GM12872 (cell line): ENCODE measurements at regions not wholly inside any gene's neighbourhood (a gene's known extent, or its start where the extent isn't known, plus 50 kb on each side); places are given as distances from the start of the nearest gene placed in this dataset.

ENCODE experiments used
- TF ChIP-seq, protein P1 (sequence below): IDR thresholded peaks from 3 replicates; pipeline ENCODE4 v1.5.1; 2011; ENCODE audit warnings: low read depth, mild to moderate bottlenecking, low read length, moderate library complexity; ENCODE audit not compliant: insufficient read depth

DNA sequence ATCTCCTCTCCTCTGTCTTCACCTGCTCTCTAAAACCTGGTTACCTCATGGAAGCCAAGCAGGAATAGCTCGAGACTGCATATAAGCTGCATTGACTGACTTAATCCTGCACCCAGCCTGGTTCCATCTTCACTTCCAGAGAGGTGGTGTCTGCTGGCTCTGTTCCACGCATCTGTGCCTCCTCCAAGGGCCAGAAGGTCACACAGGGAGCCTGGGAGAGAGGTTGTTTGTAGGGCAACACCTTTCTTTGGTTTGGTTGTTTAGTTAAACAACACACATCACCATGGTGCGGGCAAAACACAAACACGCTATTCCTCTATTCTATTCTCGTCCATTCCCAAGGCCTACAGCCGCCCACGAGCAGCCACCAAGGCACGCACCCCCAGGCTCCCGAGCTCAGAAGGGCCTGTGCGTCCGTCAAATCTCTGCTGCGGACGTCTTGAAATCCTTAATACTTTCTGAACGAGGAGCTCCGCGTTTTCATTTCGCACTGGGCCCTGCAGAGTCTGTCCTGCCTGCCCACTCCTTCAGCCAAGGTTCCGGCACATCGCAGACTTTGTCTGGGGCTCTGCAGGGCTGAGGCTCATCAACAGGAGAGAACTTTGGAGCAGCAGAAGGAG is 116.2 kb downstream of the RIPK4 start:
- TF ChIP-seq, protein P1, sequence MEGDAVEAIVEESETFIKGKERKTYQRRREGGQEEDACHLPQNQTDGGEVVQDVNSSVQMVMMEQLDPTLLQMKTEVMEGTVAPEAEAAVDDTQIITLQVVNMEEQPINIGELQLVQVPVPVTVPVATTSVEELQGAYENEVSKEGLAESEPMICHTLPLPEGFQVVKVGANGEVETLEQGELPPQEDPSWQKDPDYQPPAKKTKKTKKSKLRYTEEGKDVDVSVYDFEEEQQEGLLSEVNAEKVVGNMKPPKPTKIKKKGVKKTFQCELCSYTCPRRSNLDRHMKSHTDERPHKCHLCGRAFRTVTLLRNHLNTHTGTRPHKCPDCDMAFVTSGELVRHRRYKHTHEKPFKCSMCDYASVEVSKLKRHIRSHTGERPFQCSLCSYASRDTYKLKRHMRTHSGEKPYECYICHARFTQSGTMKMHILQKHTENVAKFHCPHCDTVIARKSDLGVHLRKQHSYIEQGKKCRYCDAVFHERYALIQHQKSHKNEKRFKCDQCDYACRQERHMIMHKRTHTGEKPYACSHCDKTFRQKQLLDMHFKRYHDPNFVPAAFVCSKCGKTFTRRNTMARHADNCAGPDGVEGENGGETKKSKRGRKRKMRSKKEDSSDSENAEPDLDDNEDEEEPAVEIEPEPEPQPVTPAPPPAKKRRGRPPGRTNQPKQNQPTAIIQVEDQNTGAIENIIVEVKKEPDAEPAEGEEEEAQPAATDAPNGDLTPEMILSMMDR = no peak

DNA sequence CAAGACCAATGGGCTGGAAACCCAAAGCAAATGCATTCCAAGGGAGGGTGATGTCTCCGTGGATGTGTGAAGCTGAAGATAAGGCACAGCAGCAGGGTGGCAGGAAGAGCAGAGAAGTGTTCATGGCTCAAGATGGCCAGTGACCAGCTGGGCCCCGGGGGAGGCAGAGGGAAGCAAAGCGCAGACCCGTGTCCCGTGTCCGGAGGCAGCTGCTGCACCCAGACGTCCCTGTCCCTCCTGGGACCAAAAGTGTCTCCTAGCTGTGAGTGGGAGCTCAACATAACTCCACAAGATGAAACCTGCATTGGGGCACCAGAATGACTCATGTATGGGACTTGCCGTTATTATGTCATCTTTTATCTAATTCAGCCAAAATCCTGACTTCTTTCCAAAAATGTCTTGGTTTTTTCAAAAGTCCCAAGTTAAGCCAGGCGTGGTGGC is 118.2 kb downstream of the RIPK4 start:
- TF ChIP-seq, protein P1 = no peak

DNA sequence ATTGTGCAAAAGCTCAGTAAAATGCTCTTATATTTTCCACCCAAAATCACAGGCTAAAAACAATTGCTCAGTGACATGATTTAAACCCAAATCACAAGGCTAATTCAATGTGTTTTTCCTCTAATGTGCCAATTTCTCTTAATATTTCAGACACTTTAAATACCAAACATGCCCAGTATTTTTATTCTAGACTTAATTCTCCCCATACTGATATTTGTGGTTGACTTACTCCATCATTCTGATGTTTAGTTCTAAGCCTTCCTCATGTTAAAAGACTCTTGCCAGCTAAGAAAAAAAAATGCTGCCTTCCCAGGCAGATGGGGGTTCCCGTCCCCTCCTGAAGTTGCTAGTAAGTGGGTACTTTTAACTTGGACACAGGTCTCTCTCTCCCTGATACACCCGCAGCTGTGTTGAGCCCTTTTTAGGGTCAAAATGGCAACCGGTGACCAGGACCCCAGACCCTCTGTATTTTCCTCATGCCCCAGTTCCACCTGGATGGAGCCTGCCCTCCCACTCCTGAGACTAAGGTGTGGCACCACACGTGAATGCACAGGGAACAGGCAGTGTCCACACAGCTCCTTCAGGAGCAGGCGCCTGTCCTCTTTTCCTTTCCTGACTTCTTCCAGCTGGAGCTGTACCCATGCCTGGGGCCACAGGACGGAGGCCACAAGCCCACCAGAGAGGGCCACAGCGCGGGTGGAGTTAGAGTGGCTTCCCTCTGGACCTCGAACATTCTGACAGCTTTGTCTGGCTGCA is 118.9 kb downstream of the RIPK4 start:
- TF ChIP-seq, protein P1 = no peak

DNA sequence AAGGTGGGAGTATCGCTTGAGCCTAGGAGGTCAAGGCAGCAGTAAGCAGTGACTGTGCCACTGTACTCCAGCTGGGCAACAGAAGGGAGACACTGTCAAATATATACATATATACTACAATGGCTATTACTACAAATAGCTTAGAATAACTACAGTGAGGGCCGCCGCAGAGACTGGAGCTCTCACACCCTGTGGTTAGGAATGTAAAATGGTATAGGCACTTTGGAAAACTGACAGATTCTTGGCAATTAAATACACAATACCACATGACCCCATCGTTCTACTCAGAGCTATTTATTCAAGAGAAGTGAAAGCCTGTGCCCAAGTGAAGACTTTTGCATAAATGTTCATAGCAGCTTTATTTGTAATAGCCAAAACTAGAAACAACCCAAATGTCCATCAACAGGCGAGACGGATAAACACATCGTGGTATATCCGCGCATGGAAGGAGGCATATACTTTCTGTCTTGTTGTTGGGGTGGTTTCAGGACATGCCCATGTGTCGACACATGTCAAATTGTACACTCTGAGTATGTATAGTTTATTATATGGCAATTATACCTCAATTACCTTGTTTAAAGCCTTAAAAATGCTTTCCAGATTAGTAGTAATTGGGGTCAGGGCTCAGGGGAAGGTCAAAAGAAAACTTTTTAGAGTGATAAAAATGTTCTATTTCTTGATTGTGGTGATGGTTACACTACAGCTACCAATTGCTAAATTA is 123.4 kb downstream of the RIPK4 start:
- TF ChIP-seq, protein P1 = no peak

DNA sequence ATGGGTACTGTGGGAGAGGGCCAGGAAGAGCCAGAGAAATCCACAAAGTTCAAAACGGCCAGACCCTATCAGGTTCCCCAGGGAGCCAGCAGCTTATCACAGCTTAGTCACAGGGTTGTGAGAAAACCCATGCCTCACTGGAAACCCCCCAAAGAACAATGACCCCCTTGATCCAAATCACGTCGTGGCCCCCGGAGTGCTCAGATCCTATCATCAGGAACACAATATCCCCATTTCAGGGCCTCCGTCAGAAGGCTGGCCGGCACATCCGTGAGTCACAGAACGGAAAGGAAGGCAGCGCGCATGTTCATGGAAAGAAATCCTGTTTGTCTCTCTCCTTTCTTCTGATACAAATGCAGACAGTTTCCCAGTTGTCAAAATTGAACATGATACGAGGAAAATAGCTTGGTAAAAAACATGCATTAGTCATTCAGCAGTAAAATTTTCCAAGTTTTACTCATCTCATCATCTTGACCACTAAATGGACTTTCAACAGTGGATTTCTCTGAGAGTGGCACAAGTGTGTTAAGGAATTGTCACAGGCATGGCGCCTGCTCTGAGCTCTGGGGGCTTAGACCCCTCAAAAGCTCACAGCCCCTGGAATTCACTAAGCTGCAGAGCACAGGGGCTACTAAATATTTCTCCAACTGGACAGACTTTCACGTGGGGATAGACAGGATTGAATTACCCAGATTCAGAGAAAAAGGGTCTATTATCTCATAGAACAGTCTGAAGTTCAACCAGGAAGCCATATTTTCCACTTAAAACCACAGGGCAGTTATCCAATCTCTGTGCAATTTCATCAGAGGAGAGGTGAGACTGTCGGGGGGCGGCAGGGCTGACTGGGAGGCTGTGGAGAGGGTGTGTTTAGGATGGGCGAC is 124.8 kb downstream of the RIPK4 start:
- TF ChIP-seq, protein P1 = no peak

- TF ChIP-seq, protein P1 = no peak
Measured at GRCh38 chr21:41641510-41641815, 125.4 kb downstream of the RIPK4 start.
